Testis (tissue), 2 donors: ENCODE measurements at regions not wholly inside any gene's neighbourhood (a gene's known extent, or its start where the extent isn't known, plus 50 kb on each side); places are given as distances from the start of the nearest gene placed in this dataset.

Experiments used
- POLR2A ChIP-seq: fragments of 450-650 bp; IDR thresholded peaks from one replicate; pipeline ENCODE4 v1.6.1; 2017; ENCODE audit warnings: antibody characterized with exemption, mild to moderate bottlenecking, moderate library complexity
- TF ChIP-seq, protein P1 (sequence below), 3 experiments: fragments of 450-650 bp in 2 of 3; fragments of 200-600 bp in 1 of 3; sonication (generic) in 1 of 3; IDR thresholded peaks; one replicate each; pipeline ENCODE4 v1.5.1; 2016 to 2019; ENCODE audit warnings: antibody characterized with exemption in 3 of 3, mild to moderate bottlenecking in 2 of 3, moderate library complexity in 1 of 3

DNA sequence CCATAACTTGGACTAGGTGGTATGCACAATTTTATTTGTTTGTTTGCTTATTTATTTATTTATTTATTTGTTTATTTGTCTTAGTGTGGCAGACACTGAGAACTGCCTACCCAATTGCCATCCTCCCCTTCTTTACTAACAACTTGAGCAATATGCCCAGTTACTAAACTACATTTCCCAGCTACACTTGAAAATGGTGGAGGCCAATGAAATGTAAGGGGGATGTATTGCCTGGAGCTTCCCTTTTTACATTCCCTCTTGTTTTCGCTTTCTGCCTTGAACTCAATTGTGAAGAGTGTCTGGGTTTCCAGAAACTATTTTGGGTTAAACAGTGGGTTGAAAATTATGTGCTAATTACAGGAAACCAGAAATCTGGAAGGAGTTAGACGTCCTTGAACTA lies 152.7 kb upstream of the FKBP1C start:
- TF ChIP-seq, protein P1, sequence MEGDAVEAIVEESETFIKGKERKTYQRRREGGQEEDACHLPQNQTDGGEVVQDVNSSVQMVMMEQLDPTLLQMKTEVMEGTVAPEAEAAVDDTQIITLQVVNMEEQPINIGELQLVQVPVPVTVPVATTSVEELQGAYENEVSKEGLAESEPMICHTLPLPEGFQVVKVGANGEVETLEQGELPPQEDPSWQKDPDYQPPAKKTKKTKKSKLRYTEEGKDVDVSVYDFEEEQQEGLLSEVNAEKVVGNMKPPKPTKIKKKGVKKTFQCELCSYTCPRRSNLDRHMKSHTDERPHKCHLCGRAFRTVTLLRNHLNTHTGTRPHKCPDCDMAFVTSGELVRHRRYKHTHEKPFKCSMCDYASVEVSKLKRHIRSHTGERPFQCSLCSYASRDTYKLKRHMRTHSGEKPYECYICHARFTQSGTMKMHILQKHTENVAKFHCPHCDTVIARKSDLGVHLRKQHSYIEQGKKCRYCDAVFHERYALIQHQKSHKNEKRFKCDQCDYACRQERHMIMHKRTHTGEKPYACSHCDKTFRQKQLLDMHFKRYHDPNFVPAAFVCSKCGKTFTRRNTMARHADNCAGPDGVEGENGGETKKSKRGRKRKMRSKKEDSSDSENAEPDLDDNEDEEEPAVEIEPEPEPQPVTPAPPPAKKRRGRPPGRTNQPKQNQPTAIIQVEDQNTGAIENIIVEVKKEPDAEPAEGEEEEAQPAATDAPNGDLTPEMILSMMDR (IDR thresholded peaks at IDR 0.05): no peak
- TF ChIP-seq POLR2A: no peak
